Muscle of leg (tissue), 3 donors: ENCODE measurements at regions not wholly inside any gene's neighbourhood (a gene's known extent, or its start where the extent isn't known, plus 50 kb on each side); places are given as distances from the start of the nearest gene placed in this dataset.
"Not testable (repeated sequence)": the region's sequence is repeated elsewhere in the genome, so short reads cannot be mapped to it uniquely, and the experiment has no call there.

Experiments
- DNase-seq: peaks from one replicate; pipeline ENCODE4 v3.0.0; 2013
- H3K27ac ChIP-seq: one replicate; pipeline ENCODE4 v1.5.1; 2013; ENCODE audit warnings: mild to moderate bottlenecking, low read length, control low read depth
- H3K27me3 ChIP-seq: one replicate; pipeline ENCODE4 v1.6.1; 2013; ENCODE audit warnings: low read length; ENCODE audit not compliant: control insufficient read depth, insufficient read depth
- H3K36me3 ChIP-seq: one replicate; pipeline ENCODE4 v1.6.1; 2013; ENCODE audit warnings: low read length; ENCODE audit not compliant: control insufficient read depth, insufficient read depth
- H3K4me1 ChIP-seq: one replicate; pipeline ENCODE4 v1.6.1; 2013; ENCODE audit warnings: low read length; ENCODE audit not compliant: control insufficient read depth, insufficient read depth
- H3K4me3 ChIP-seq: one replicate; pipeline ENCODE4 v1.5.1; 2013; ENCODE audit warnings: low read length, control low read depth
- H3K9me3 ChIP-seq: replicated peaks from 2 replicates; pipeline ENCODE4 v1.6.1; 2013; ENCODE audit warnings: low read depth, low read length; ENCODE audit not compliant: control insufficient read depth
- WGBS: methylation state at CpG from one replicate; pipeline ENCODE4 v1.1.5; 2013; ENCODE audit warnings: missing lambda C conversion rate; ENCODE audit not compliant: insufficient coverage; 5-methylcytosine and 5-hydroxymethylcytosine counted together

DNA sequence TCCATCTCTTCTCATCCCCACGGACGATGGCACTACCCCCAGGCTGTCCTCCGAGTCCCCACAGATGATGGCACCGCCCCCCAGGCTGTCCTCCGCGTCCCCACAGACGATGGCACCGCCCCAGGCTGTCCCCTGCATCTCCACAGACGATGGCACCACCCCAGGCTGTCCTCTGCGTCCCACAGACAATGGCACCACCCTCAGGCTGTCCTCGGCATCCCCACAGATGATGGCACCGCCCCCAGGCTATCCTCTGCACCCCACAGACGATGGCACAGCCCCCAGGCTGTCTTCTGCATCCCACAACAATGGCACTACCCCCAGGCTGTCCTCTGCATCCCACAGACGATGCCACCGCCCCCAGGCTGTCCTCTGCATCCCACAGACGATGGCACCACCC is 57.4 kb upstream of the PTCH1 start:
- H3K27me3 ChIP-seq = peaks cover 5% of the 10 kb centered on the region
- DNase-seq = no peak
- peaks cover 8% of the 10 kb centered on the region for H3K4me1 ChIP-seq
- no peaks in the 10 kb centered on the region for H3K36me3 ChIP-seq
- H3K27ac ChIP-seq = no peak overlapping the region
- no peak overlapping the region for H3K4me3 ChIP-seq
- no peaks in the 10 kb centered on the region for H3K9me3 ChIP-seq
- WGBS = 74% methylated on average over 12 of the region's 16 CpGs

DNA sequence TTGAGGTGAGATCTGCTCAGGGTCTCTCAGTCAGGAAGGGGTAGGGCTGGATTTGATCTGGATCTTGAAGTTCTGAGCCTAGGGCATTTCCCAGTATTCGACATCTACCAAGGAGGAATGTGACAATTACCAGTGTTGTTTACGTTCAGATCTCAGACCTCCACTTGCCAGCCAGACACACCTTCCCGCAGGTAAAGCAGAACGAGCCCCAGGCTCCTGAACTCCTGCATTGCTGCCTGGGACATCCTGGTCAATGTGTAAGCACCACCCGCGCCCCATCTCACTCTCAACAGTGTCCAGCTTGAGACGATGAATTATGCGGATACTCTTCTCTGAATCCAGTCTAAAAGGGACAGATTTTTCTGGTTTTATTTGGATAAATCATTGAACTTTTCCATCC is 56.7 kb upstream of the PTCH1 start:
- Histone ChIP-seq H3K4me3 (no peak overlapping the region), H3K27ac (no peak overlapping the region), H3K36me3 (no peaks in the 10 kb centered on the region), H3K9me3 (no peaks in the 10 kb centered on the region), H3K4me1 (peaks cover 8% of the 10 kb centered on the region), H3K27me3 (peaks cover 5% of the 10 kb centered on the region)
- 77% methylated on average over 4 of the region's 8 CpGs for WGBS
- no peak for DNase-seq

DNA sequence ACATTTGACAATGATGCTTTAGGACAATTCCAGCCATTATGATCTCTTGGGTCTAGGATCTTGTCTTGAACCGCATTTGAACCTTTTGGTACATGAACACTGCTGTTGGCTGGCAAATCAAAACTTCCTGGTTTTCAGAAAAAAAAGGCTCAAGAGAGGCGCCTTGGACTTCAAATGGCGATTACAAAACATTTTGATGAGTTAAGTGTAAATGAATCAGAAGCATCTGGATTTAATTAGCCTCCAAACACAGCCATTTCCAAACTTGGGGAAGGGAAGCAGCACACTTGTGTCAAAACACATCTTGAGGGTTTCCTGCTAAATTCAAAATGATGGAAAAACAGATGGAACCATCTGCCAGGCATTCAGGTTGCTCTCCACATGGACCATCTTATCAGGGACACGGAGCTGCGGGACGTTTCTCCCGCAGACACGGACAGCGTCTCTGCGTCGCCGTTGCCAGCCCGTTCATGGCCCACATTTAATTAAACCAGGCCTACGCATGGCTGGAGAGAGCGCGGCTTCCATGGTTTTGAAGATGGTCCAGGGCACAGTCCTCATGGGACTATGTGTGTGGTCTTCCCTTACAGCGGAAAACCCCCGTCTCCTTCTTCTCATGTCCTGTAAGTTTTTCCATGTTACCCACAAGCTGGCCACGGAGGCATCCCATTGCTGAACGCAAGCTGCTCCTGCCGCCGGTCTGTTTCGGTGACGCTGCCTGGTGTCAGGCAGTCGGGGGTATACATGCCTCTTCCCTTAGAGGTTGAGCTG is 55.8 kb upstream of the PTCH1 start:
- 71% methylated on average over 20 of the region's 25 CpGs for WGBS
- Histone ChIP-seq H3K9me3 (no peaks in the 10 kb centered on the region), H3K4me1 (peaks cover 8% of the 10 kb centered on the region), H3K27me3 (peaks cover 5% of the 10 kb centered on the region), H3K4me3 (no peak overlapping the region), H3K36me3 (no peaks in the 10 kb centered on the region), H3K27ac (no peak overlapping the region)
- DNase-seq = peak; percentile 35

DNA sequence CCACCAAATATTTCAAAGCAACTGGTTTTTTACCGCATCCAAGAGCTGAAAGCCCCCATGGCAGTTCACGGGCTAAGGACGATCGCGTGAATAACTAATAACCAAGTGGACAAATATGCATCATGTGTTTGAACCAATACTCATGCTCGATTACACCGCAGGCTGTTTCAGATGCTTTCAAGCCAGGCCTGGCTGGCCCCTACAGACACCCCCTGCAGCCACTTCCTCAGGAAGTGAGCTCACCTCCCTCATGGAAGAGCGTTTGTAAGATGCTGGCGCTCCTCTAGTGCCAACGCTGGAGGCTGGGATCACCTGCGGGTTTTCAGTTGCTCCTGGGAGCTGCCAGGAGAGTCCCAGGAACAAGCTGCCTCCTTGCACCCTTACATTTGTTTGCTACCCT is 53.9 kb upstream of the PTCH1 start:
- peaks cover 7% of the 10 kb centered on the region for H3K27me3 ChIP-seq

DNA sequence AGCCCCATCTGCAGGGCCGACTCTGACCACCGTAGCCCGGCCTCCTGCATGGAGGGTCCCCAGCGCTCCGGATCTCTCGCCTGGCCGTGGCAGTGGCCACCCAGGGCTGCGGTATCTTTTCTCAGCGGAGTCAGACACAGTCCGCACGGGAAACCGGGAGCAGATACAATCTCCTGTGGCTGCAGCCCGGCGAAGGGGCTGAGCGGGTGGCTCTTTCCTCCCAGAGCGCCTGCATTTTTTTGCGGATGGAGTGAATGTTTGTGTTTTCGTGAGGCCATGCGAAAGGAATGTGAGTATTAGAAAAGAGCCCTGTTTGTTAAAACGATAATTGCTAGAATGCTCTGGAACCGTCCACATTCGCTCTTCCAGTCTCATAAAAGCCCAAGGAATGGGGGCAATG is 53.4 kb upstream of the PTCH1 start:
- H3K4me1 ChIP-seq = peaks cover 8% of the 10 kb centered on the region
- H3K9me3 ChIP-seq = no peaks in the 10 kb centered on the region
- no peak overlapping the region for H3K27ac ChIP-seq
- no peaks in the 10 kb centered on the region for H3K36me3 ChIP-seq
- WGBS = 8% methylated on average over 17 of the region's 22 CpGs
- peak; percentile 39 for DNase-seq
- H3K27me3 ChIP-seq = peaks cover 7% of the 10 kb centered on the region
- no peak overlapping the region for H3K4me3 ChIP-seq

More for the DNA sequence above, 53.9 kb upstream of the PTCH1 start:
- H3K36me3 ChIP-seq = no peaks in the 10 kb centered on the region
- WGBS = 43% methylated on average over 8 of the region's 11 CpGs
- DNase-seq = peak; percentile 24
- peaks cover 8% of the 10 kb centered on the region for H3K4me1 ChIP-seq
- H3K4me3 ChIP-seq = no peak overlapping the region
- H3K27ac ChIP-seq = no peak overlapping the region
- H3K9me3 ChIP-seq = no peaks in the 10 kb centered on the region

DNA sequence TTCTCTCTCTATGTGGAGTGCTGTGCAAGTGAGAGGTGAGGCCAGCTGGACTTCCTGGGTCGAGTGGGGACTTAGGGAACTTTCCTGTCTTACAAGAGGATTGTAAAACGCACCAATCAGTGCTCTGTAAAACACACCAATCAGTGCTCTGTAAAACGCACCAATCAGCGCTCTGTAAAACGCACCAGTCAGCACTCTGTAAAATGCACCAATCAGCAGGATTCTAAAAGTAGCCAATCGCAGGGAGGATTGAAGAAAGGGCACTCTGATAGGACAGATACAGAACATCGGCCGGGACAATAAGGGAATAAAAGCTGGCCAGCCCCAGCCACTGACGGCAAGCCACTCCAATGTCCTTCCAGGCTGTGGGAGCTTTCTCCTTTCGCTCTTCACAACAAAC is 52.0 kb upstream of the PTCH1 start:
- WGBS = 89% methylated on average over 5 of the region's 10 CpGs

More for the DNA sequence above, 52.0 kb upstream of the PTCH1 start:
- not testable (repeated sequence) for H3K36me3 ChIP-seq, H3K27me3 ChIP-seq, H3K4me3 ChIP-seq, H3K27ac ChIP-seq, H3K4me1 ChIP-seq, DNase-seq, H3K9me3 ChIP-seq
